ENCODE measurements at regions not wholly inside any gene's neighbourhood (a gene's known extent, or its start where the extent isn't known, plus 50 kb on each side); places are given as distances from the start of the nearest gene placed in this dataset.

- Histone ChIP-seq H3K36me3 (no peaks in the 10 kb centered on the region), H3K9me3 (replicated peaks) (no peaks in the 10 kb centered on the region), H3K27me3 (ENCODE audit: low read depth) (no peaks in the 10 kb centered on the region), H3K27ac (replicated peaks) (no peak overlapping the region), H3K4me3 (no peak overlapping the region), H3K4me1 (peaks cover 9% of the 10 kb centered on the region)
- TF ChIP-seq, protein P1, sequence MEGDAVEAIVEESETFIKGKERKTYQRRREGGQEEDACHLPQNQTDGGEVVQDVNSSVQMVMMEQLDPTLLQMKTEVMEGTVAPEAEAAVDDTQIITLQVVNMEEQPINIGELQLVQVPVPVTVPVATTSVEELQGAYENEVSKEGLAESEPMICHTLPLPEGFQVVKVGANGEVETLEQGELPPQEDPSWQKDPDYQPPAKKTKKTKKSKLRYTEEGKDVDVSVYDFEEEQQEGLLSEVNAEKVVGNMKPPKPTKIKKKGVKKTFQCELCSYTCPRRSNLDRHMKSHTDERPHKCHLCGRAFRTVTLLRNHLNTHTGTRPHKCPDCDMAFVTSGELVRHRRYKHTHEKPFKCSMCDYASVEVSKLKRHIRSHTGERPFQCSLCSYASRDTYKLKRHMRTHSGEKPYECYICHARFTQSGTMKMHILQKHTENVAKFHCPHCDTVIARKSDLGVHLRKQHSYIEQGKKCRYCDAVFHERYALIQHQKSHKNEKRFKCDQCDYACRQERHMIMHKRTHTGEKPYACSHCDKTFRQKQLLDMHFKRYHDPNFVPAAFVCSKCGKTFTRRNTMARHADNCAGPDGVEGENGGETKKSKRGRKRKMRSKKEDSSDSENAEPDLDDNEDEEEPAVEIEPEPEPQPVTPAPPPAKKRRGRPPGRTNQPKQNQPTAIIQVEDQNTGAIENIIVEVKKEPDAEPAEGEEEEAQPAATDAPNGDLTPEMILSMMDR (IDR thresholded peaks at IDR 0.05; ENCODE audit: borderline replicate concordance) = no peak
- DNase-seq = no peak
- intact Hi-C loops (cut with micrococcal nuclease) = no loop called here
Observed at GRCh38 chr3:178480274-178480673, 56.0 kb upstream of the KCNMB2 start.

GRCh38 chr3:178480795-178481194 lies 55.4 kb upstream of the KCNMB2 start:
- no peak overlapping the region for H3K4me3 ChIP-seq
- no peaks in the 10 kb centered on the region for H3K27me3 ChIP-seq (ENCODE audit: low read depth)
- DNase-seq = no peak
- no peak overlapping the region for H3K27ac ChIP-seq (replicated peaks)
- intact Hi-C loops (cut with micrococcal nuclease) = no loop called here
- no peaks in the 10 kb centered on the region for H3K9me3 ChIP-seq (replicated peaks)
- peaks cover 9% of the 10 kb centered on the region for H3K4me1 ChIP-seq
- H3K36me3 ChIP-seq = no peaks in the 10 kb centered on the region
- TF ChIP-seq, protein P1 (IDR thresholded peaks at IDR 0.05; ENCODE audit: borderline replicate concordance) = no peak

- H3K36me3 ChIP-seq = no peaks in the 10 kb centered on the region
- TF ChIP-seq, protein P1 (IDR thresholded peaks at IDR 0.05; ENCODE audit: borderline replicate concordance) = no peak
- H3K4me1 ChIP-seq = peaks cover 9% of the 10 kb centered on the region
- no peak overlapping the region for H3K4me3 ChIP-seq
- DNase-seq = no peak
- H3K9me3 ChIP-seq (replicated peaks) = no peaks in the 10 kb centered on the region
- no peak overlapping the region for H3K27ac ChIP-seq (replicated peaks)
- intact Hi-C loops (cut with micrococcal nuclease) = no loop called here
- H3K27me3 ChIP-seq (ENCODE audit: low read depth) = no peaks in the 10 kb centered on the region
Observed at GRCh38 chr3:178482981-178483380, 53.3 kb upstream of the KCNMB2 start.

- H3K4me3 ChIP-seq = no peak overlapping the region
- intact Hi-C loops (cut with micrococcal nuclease) = no loop called here
- TF ChIP-seq, protein P1 (IDR thresholded peaks at IDR 0.05; ENCODE audit: borderline replicate concordance) = no peak
Observed at GRCh38 chr3:178483704-178484103, 52.5 kb upstream of the KCNMB2 start.

DNA sequence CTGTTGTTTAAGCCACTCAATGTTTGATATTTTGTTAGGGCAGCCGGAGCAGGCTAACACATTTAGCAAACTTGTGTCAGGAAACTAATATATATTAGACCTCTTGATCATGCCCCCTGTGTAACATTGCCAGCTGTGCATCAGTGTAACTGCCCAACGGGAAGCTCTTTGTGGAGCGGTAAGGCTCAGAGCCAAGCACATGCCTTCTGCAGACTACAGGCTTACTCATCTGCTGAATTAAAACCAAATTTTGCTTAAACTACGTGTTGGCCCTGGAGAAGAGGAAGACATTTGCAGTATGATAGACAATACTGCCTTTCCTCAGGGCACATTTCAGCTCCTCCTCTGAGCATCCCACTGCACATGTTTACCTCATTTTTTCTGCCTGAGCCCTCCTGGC lies 50.5 kb upstream of the KCNMB2 start:
- no peaks in the 10 kb centered on the region for H3K4me1 ChIP-seq
- no peak overlapping the region for H3K27ac ChIP-seq (replicated peaks)
- H3K9me3 ChIP-seq (replicated peaks) = no peaks in the 10 kb centered on the region
- DNase-seq = no peak
- intact Hi-C loops (cut with micrococcal nuclease) = no loop called here
- TF ChIP-seq, protein P1 (IDR thresholded peaks at IDR 0.05; ENCODE audit: borderline replicate concordance) = no peak
- no peaks in the 10 kb centered on the region for H3K27me3 ChIP-seq (ENCODE audit: low read depth)
- H3K4me3 ChIP-seq = no peak overlapping the region
- H3K36me3 ChIP-seq = no peaks in the 10 kb centered on the region

More at GRCh38 chr3:178483704-178484103, 52.5 kb upstream of the KCNMB2 start:
- Histone ChIP-seq H3K4me1 (peaks cover 9% of the 10 kb centered on the region), H3K9me3 (replicated peaks) (no peaks in the 10 kb centered on the region), H3K27me3 (ENCODE audit: low read depth) (no peaks in the 10 kb centered on the region), H3K36me3 (no peaks in the 10 kb centered on the region), H3K27ac (replicated peaks) (no peak overlapping the region)
- DNase-seq = no peak

Data from left ventricle myocardium inferior (tissue), 1 donor.